HG03159 (cell line): ENCODE measurements at regions not wholly inside any gene's neighbourhood (a gene's known extent, or its start where the extent isn't known, plus 50 kb on each side); places are given as distances from the start of the nearest gene placed in this dataset.

ENCODE experiments used
- ATAC-seq: cut with Tn5 transposase; IDR thresholded peaks from one replicate; pipeline ENCODE4 v1.9.1; 2021; ENCODE audit warnings: mild to moderate bottlenecking, moderate library complexity; ENCODE audit not compliant: unreplicated experiment

DNA sequence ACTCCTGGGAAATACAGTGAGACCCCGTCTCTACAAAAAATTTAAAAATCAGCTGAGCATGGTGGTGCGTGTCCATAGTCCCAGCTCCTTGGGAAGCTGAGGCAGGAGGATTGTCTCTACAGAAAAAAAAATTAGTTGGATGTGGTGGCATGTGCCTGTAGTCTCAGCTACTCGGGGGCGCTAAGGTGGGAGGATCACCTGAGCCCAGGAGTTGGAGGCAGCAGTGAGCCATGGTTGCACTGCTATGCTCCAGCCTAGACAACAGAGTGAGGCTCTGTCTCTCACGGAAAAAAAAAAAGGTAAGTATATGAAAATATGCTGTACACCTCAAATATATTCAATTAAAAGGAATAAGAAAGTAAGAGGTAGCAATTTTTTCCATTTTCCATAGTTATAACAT lies 92.5 kb upstream of the TGIF1 start:
- no peak for ATAC-seq

DNA sequence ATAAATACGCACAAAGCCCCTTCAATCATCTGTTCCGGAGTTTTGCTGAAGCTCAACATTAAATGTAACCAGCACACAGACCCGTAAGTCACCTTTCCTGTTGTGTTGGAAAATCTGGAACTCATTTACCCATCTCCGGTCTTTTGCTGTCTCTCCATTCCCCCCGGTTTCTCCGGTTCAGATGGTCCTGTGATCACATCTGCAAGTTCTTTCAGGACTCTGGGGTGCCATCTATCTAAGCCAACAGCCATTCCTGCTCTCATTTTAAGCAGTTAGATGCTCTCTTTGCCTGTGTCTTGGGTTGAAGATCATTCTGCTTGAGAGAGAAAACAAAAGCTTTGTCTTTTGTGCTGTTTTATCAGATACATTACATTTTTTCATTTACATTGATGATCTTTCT lies 91.7 kb upstream of the TGIF1 start:
- no peak for ATAC-seq

DNA sequence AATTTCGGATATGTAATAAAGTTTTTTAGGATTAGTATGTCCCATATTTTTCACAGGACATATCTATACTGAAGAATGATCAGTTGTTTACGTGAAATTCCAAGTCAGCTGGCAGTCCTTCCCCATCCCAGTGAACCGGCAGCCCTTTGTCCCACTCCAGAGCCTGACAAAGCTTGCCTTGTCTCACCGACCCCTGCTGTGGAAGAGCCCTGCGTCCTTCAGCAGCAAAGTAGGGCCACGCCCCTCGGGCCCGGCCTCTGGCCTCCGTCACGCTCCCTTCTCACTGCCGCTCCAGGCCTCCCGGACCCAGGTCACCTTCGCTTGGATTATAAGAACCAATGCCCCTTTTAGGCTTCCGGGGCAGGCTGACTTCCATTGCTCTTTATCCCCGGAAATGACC lies 89.8 kb upstream of the TGIF1 start:
- ATAC-seq, result no peak

DNA sequence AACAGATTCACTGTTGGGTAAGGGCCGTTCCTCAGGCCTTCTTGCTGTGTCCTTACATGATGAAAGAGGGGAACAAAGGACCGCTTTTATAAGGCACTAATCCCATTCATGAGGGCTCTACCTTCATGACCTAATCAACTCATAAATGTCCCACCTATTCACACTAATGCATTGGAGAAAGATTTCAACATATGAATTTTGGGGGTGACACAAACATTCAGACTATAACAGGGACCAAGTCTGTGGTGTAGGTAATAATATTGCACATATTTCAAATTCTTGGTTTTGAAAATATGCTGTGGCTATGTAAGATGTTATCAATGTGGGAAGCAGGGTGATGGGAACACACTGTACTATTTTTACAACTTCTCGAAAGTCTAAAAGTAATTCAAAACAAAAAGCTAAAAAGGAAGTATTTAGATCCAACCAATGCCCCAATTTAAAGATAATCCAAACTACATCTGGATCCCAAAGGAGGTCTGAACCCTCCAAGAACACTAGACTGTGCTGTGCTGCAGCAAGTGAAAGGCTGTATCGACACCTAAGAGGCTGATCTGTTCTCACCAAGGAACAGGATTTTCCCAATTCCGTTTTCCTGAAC lies 82.4 kb upstream of the TGIF1 start:
- no peak for ATAC-seq

DNA sequence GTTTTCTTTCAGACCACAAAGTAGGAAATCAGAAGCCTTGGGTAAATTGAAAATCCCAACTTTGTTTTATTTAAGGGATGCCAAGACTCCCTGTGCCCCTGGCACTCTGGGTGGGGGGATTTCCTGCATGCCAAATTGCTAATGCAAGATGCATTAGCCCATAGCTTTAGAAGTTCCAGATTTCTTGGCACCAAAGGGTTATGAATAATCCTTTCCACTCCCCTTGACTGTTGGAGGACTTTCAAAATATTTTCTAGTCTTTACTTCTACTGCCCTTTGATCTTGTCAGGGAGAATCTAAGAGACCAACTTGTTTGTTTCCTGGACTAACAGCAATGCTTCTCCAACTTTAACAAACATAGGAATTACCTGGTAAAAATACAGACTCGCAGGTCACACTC lies 81.8 kb upstream of the TGIF1 start:
- ATAC-seq, result no peak

DNA sequence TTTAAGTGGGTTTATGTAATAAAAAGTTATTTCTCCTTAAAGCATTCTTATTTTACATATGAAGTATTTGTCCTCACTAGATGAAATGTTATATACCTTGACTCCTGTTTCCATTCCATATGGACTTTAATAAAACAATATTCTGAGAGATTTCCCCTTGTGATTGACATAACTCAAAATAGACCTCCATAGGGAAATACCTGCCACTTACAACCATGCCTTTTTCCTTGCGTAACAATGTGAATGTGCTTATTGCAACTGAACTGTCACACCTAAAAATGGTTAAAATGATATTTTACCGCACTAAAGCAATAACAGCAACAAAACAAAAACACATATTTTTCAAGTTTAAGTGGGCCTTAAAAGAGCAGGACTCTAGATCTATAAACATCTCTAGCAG lies 70.3 kb upstream of the TGIF1 start:
- ATAC-seq, result no peak

DNA sequence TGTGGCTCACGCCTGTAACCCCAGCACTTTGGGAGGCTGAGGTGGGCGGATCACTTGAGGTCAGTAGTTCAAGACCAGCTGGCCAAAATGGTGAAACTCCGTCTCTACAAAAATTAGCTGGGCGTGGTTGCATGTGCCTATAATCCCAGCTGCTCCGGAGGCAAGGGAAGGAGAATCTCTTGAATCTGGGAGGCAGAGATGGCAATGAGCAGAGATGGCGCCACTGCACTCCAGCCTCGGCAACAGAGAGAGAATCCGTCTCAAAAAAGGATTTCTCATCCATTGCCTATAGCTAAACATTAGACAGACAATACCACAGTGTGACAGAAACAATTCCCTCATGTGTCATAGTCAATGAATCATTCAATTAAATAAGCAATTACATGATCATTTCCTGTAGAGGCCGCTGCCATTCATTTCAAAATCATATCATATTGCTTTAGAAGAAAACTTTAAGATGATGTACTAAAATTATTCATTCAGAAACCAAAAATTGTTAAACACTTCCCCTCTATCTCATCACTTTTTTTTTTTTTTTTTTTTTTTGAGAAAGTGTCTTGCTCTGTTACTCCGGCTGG lies 69.5 kb upstream of the TGIF1 start:
- ATAC-seq, result no peak

DNA sequence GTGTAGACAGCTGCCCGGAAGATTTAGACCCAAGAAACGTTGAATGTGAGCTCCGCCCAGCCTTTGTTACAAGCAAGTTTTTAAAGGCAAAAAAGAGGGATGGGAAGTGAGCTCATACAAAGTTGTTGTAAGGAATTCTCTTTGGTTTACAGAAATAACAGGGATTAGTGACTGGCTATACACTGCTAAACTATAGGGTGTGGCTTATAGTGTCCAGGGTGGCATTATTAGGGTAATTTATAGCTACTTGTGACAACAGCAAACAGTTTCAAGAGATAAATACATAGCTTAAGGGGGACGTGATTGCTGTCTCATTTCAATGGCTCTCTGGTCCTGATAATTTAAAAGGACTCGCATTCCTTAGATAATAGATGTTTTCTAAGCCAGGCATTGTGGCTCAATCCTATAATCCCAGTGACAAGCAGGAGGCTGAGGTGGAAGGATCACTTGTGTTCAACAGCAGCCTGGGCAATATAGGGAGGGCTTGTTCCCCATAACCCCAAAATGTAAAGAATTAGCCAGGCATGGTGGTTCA lies 66.5 kb upstream of the TGIF1 start:
- ATAC-seq, result no peak

DNA sequence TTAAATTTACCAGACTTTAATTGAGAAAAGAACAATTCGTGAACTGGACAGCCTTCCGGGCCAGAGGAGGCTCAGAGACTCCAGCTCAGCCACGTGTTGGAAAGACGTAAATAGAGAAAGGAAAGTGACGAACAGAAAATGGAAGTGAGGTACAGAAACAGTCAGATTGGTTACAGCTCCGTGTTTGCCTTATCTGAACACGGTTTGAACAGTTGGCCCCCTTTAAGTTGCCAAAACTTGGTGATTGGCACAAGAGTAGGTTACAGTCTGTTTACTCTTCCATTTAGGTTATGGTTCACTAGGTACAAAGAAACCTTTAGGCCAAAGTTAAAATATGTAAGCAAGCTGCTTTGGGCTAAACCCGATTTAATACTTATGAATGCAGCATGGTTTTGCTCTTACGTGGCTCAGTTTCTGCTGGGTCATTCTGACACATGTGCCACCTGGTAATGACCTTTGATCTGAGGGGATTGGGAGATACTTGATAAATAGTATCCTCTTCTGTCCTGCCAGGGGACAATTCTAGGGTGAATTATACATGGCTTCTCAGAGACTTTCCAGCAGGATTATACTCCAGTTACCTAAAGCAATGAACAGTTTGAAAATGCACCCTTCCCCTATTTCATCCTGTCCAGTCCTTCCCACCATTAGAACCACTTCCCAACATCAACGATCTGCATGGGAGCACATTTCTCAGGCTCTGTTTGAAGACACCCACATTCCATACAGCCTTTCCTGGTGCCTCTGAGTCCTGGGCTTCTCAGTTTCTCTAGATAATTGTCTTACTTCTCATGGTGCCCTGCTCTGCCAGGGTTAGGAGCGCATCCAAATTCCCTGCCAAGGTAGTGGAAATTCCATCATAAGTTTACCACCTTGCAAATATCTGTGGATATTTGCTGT lies 65.1 kb upstream of the TGIF1 start:
- ATAC-seq, result peak; percentile 60

DNA sequence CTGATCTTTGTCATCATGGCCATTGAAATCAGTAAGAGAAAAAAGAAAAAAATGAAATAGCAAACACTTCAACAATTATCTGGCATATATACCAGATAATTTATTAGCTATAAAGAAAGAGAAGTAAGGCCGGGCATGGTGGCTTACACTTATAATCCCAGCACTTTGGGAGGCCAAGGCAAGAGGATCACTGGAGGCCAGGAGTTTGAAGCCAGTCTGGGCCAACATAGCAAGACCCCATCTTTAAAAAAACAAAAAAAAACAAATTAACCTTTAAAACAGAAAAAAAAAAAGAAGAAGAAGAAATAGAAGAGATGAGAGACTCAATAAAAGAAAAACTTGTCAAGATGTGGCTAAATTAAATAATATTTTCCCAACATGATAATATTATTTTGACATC lies 61.6 kb upstream of the TGIF1 start:
- no peak for ATAC-seq

DNA sequence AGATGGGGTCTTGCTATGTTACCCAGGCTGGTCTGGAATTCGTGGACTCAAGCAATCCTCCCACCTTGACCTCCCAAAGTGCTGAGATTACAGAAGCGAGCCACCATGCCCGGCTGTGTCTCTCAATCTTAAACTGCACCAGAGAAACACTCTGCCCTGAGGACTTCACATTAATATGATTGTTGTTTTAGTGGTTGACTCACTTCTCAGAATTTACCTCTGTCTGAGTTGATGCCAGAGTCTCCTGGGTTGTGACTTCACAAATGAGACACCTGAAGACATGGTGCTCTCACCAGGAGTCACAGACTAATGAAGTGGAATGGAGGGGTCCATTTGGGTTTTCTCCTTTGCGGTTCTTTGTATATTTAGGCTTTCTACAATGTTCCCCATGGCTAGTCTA lies 61.0 kb upstream of the TGIF1 start:
- no peak for ATAC-seq

DNA sequence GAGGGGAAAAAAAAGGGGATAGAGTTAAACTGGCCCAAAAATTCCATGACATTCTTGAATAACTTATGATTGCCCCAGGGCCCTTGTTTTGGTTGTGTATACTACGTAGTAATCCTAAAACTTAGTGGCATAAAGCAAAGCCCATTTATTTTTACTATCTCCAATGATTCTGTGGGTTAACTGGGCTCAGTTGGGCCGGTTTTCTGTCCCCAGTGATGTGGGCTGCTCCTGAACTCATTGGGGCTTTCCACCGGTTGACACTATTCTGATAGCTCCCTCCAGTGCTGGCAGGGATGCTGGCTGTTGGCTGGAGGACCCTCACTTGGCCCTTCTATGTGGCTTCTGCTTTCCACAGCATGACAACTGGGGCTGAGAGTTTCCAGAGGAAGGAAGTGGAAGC lies 60.0 kb upstream of the TGIF1 start:
- ATAC-seq, result no peak

DNA sequence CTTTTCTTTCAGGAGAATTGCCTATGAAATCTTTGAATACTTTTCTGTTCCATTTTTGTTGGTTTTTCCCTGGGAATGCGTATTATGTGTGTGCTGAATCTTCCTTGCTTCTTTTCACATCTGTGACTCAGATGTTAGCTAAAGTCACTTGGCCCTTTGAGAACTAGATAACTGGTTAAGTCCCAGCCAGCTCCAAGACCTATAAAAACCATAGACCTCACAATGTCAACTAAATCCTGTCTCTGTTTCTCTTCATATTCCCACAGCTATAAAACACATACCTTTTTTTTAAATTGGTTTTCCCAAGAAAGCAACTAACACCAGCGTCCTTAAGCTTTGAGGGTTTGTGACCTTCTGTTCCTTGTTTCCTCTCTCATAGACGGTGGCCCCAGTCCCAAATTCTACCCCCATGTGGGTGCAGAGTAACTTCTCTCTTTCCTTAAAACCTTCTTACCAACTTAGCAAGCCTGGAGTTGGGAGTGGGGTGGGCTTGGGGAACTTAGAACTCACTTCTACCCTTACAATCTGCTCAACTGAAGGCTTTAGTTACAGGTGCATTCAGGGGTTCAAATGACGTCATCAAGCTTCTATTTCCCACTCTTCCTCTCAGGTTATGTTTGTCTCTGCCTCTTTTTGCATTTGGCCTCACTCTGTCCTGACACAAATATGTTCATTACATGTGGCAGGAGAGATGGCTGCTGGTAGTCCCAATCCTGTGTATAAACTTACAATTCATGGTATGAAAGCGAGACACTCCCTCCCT lies 58.1 kb upstream of the TGIF1 start:
- ATAC-seq, result no peak

DNA sequence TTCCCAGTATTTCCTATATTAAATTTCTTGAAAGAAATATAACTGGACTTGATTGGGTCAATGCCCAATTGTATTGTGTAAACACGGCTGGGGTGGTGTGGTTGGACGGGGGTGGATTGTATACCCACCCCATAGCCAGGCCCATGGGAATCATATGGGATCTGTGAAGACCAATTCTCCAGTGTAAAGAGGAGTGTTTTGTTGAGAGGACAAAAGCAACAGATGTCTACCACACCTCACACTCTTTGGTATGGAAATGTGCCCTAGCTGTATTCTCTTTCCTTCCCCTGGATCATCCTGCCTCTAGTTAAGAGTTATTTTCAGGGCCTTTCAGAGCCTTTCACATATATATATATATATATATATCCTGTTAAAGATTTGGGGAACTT lies 57.5 kb upstream of the TGIF1 start:
- no peak for ATAC-seq

DNA sequence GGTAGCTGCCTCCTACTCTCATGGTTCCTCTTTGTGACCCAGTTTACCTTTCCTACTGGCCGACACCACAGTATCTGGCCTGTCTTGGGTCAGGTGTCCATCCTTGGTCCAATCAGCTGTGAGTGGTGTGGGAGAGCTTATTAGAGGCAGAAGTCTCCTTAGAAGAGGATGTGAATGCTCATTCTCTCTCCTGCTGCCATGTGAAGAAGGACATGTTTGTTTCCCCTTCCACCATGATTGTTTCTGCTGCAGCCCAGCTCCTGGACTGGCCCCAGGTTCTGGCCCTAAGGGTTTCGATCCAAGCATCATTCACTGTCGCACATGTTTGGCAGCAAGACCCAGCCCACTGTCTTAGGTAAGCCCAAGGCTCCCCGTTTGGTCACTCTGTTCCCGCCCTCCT lies 55.3 kb upstream of the TGIF1 start:
- ATAC-seq, result no peak

DNA sequence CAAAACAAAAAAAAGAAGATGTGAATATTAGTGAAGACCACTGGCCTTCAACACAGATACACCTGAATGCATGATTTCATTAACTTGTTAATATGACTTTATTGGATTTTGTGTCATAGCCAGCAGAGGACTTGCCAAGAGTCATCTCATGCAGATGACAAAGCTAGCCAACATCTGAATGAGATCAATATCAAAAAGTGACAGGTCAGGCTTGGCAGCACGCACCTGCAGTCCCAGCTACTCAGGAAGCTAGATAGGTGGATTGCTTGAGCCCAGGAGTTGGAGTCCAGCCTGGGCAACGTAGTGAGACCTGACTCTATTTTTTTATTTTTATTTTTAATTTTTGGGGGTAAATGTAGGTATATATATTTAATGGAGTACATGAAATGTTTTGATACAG lies 54.5 kb upstream of the TGIF1 start:
- no peak for ATAC-seq

DNA sequence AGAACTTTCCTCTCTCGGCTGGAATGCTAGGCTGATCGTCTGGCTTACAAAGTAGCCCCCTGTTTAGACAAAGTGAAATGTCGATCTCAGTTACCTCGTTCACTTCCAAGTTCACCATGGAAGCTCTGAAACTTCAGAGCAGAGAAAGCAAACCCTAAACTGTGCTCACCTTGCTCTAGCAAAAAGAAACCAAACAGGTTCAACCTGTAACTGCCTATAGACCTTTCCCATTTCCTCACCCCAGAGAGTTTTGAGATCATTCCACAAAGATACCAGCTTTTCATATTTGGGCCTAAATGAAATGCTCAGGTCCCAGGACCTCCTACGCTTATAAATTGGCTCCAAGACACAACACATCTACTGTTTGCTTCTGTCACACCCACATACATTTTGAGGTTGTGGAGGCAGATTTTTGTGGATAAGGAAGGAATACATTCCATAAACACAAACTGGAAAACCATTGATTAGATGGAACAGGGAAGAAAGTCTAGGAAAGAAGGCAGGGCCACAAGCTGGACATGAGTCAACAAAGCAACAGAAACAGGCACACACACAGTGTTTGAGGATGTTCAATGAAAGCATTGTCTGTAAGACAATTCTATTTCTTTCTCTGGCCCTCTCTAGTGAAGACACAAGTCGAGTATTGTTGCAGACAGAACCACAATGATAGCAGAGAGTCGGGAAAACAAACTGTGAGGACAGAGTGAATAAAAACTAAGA lies 52.8 kb upstream of the TGIF1 start:
- ATAC-seq, result no peak

DNA sequence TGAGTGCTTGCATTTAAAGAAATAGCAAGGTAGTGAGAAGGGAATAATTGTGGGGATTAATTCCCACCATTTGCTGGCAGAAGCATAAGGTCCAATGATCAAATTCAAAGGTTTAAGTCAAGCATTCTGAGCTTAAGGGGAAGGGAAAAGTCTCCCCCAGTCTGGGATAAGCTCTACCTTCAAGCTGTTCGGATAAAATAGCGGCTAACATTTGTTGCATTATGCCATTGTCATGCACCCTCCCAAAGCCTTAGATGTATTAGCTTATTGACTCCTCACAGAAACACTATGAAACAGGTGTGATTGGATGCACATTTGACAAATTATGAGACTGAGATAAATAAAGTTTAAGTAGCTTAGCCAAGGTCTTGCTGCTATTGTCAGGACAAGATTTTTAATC lies 52.2 kb upstream of the TGIF1 start:
- ATAC-seq, result no peak
